HG03565 (cell line): ENCODE measurements at regions not wholly inside any gene's neighbourhood (a gene's known extent, or its start where the extent isn't known, plus 50 kb on each side); places are given as distances from the start of the nearest gene placed in this dataset.
"Not testable (repeated sequence)": the region's sequence is repeated elsewhere in the genome, so short reads cannot be mapped to it uniquely, and the experiment has no call there.

Source experiments
- ATAC-seq: cut with Tn5 transposase; IDR thresholded peaks from one replicate; pipeline ENCODE4 v1.9.1; 2021; ENCODE audit warnings: mild to moderate bottlenecking, moderate library complexity; ENCODE audit not compliant: unreplicated experiment

DNA sequence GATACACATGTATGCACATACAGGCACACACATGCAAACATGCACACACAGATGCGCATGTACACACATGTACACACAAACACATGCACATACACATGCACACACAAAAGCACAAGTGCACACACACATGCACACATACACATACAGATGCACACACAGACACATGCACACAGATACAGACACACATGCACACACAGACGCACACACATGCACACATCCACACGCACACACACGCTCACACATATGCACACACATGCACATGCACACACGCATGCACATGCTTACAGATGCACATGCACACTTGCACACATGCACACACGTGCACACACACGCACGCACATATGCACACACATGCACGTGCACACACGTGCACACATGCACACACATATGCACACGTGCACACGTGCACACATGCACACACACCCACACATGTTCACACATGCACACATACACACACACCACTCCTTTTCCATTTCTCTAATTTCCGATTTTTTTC lies 283.8 kb upstream of the FRG2C start:
- no peak for ATAC-seq

DNA sequence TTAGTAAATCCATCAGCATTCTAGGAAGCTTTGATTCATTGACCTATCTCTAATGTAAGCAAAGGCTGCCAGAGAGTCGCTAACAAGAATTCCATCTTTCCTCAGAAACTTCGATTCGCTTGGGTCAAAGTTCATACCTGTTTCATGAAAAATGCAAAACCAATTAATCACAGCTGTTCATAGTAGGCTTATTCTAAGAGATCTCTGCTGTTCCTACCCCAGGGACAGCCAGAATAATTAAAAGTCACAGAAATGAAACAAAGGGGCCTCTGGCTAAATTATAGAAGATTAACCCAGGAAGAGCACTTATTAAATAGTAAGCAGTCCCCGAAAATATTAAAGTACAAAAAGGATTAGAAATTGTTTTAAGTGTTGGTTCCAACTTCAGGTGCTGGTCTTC lies 280.1 kb upstream of the FRG2C start:
- ATAC-seq = not testable (repeated sequence)

DNA sequence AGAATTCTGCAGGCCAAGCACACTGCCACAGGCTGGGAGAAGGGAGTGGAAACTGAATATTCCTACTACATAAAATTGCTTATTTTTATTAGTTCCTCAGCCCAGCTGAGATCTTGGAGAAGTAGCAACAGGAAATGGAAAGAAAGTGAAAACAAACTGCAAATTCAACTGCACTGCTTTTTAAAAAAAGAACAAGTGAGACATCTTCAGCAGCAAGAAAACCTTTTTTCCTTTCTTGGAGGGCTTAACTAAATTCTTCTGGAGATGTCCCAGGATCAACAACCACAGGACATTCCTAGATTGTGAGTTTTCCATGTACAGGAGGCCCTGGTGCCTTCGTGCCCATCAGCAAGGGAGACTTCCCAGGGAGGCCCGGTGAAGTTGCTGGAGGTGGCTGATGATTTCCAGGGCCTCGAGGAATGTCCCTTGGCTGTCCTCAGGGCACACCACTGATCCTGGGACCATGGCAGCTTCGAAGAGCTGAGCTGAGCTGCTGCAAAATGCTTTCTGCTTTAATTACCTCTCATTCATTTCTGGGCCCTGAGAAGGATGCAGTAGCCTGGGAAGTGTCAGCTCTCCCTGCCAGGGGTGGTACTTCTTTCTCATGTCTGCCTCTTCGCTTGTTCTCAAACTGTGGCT lies 275.5 kb upstream of the FRG2C start:
- not testable (repeated sequence) for ATAC-seq

DNA sequence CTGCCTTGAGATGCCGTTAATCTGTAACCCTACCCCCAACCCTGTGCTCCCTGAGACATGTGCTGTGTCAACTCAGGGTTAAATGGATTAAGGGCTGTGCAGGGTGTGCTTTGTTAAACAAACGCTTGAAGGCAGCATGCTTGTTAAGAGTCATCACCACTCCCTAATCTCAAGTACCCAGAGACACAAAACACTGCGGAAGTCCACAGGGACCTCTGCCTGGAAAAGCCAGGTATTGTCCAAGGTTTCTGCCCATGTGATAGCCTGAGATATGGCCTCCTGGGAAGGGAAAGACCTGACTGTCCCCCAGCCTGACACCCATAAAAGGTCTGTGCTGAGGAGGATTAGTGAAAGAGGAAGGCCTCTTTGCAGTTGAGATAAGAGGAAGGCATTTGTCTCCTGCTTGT lies 270.8 kb upstream of the FRG2C start:
- ATAC-seq = not testable (repeated sequence)

DNA sequence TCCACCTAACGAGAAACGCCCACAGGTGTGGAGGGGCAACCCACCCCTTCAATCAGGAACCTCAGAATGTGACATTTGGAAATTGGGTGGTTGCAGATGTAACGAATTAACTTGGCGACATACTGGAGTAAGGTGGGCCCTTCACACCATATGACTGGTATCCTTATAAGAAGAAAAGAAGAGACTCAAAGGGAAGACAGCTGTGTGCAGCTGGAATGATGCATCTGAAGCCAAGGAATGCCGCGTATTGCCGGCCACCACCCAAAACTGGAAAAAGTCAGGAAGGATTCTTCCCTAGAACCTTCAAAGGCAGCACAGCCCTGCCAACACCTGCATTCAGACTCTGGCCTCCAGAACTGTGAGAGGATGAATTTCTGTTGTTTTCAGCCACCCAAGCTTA lies 270.0 kb upstream of the FRG2C start:
- not testable (repeated sequence) for ATAC-seq

DNA sequence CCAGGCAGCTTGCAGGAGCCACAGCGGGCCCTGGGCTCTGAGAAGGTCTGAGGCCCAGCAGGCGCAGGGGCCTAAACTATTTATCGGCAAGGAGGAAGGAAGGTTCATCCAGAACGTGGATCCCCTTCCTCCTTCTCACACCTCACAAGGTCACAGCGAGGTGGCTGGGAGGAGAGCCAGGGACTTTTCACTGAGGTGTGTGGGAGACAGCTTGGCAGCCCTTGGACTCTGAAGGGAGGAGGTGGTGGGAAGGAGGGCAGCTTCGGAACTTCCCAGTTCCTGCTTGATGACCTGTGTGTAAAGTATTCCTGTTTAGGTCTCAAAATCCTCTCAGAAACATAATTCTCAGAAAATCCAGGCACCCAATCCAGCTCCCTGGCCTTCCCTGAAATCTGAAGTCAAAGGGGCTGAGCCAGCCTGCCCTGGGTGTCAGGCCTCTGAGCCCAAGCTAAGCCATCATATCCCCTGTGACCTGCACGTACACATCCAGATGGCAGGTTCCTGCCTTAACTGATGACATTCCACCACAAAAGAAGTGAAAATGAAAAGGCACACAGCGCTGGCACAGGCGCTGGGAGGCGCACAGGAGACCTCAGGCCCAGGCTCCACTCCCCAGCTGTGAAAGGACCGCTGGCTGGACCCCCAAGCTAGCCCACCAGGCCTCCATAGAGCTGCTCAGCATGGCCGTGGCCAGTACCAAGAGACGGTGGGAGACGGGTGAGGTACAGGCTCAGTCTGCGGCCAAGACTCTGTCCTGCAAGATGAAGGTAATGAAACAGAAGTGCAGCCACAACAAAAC lies 269.4 kb upstream of the FRG2C start:
- not testable (repeated sequence) for ATAC-seq

DNA sequence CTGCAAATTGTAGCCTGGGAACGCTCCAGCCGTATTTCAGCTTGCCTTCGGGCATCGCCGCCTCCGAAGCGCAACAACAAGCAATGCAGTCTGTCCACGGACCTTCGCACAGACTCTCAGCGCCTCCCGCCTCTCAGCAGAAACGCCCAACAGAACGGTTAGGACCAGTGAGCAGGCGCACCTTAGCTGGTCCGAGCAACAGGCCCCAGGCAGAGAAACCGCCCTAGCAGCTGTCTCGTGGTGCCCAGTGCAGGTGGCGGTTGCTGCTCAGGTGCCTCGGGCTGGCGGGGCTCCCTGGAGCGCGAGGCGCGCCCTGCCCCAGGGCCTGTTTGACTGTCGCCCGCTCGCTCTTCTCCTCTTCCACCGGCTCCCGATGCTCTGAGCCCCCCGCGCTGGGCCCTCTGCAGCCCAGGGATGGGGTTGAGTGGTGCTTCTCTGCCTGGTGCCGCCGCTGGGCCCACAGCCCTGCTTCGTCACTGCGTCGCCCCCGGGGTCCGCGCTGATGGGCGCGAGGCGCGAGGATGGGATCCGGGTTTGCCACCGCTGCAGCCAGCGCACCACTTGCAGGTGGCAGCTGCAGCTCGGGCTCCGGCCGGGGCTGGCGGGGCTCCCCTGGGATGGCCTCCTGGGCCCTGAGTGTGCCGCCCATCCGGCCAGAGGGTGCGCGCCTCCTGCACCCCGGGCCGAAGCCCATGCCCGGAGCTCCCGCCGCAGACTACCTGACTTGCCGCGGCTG lies 268.4 kb upstream of the FRG2C start:
- ATAC-seq = no peak

DNA sequence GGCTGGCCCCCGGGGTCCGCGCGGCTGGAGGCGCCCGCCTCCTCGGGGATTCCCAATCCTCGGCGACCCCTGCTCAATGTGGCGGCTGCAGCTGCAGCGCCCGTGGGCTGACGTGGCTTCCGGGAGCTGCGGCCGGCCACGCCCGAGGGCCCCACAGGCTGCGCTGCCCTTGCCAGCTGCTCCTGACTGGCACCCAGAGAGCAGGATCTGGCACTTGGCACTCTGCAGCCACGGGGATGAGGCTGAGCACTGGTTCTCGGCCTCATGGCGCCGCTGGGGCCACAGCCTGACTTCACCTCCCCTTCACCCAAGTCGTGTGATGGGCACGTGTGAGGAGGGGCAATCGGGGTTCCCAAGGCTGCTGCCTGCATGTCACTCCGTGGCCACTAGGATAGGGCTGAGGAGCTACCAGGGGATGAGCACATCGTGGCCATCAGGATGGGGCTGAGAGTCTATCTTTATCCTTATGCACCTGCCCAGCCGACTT lies 267.8 kb upstream of the FRG2C start:
- ATAC-seq = no peak

DNA sequence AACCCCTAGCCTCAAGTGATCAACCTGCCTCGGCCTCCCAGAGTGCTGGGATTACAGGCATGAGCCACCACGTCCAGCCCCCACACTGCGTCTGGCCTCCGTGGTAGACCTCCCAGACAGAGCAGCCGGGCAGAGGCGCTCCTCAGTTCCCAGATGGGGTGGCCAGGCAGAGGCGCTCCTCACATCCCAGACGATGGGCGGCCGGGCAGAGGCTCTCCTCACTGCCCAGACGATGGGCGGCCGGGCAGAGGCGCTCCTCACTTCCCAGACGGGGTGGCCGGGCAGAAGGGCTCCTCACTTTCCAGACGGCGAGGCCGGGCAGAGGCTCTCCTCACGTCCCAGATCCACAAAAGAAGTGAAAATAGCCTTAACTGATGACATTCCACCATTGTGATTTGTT lies 266.6 kb upstream of the FRG2C start:
- ATAC-seq = not testable (repeated sequence)

DNA sequence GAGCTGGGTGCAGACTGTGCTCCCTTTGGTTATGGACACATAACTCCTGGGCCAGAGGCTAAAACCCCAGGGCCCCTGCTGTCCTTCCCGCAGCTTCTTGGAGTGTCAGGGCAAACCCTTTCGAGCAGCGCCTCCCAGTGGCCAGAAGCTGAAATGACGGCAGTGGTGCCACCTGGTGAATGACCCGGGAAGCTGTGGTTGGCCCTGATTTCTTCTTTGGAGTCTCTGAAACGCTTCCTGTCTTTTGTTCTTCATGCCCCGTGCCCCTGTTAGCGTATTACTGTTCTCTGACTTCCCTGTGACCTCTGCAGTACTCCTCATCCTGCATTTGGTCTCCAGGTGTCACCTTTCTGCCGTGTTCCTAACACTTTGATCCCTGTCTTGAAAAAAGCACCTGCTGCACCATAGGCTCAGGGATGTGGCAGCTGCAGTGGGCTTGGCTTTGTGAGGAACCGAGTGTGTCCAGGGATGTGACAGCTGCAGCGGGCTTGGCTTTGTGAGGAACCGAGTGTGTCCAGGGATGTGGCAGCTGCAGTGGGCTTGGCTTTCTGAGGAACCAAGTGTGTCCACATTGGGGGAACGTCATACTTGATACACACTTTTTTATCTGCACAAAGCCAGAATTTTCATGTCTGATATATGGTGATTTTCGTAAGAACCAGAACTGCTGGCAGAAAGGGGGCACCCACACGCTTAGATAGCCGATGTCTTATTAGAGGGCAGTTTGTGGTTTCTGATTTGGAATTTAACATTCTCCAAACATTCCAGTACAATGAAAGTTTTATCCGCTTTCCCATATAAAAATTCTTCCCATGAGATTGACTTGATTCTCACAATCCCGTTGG lies 241.8 kb upstream of the FRG2C start:
- not testable (repeated sequence) for ATAC-seq

DNA sequence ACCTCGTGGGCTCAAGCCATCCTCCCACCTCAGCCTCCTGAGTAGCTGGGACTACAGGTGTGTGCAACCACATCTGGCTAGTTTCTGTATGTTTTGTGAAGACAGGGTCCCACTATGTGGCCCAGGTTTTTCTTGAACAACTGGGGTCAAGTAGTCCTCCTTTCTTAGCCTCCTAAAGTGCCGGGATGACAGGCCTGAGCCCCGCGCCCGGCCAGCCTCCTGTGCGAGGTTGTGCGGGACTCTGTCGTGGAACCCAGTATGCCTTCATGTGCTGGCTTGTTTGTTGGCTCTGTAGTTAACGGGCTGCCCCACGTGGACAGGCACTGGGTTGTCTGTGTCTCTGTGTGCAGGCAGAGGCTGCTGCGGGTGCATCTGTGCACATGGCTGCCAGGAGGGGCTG lies 238.7 kb upstream of the FRG2C start:
- not testable (repeated sequence) for ATAC-seq

DNA sequence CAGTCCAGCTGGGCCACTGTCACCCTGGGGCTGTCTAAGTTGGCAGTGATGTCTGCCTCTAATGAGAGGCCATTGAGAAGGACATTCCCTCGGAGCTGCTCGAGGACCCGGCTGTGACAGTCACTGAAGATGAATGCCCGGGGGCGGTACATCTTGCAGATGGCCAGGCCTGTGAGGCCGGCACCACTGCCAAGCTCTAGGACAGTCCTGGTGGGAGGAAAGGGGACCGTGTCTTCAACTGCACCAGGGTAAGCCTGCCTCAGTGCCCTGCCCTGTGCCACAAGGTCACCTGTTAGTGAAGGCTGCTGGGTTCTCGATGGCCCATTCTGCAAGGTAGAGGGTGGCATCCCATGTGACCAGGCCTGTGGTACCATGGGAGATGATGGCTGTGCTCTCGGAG lies 236.6 kb upstream of the FRG2C start:
- not testable (repeated sequence) for ATAC-seq

DNA sequence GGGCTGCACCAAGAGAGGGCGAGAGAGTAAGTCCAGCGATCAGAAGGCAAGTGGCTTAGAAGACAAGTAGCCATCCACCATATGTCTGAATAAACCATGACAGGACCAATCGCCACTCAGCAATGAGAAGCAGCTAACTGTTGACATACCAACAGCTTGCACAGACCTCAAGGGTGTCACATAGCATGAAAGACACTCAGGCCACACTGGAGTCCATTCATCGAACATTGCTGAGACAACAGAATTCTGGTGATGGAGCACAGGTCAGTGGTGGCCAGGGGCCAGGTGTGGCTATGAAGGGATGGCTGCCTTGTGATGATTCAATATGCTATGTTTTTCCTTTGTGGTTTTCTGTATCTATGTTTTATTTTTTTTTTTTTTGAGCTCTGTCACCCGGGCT lies 236.2 kb upstream of the FRG2C start:
- not testable (repeated sequence) for ATAC-seq

DNA sequence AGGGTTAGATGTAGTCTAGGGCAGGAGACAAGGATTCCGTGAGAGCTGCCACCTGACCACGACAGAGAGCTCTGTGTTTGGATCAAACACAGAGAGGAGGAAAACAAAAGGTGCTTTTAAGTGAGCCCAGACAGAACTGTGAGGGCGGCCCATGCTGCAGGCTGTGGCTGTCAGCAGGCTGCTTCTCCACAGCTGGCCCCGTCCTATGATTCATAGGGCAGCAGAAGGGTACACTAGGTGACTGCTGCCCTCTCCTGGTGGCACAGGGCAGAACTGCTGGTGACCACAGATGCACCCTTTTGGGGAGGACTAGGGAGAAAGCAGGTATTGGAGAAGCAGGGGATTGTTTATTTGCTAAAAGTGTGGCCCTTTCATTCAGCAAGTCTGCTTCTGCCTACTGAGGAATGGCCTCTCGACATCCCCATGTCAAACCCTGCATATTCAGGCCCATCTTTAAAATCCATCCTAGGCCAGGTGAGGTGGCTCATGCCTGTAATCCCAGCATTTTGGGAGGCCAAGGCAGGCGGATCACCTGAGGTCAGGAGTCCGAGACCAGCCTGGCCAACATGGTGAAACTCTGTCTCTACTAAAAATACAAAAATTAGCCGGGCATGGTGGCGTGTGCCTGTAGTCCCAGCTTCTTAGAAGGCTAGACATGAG lies 234.4 kb upstream of the FRG2C start:
- ATAC-seq = not testable (repeated sequence)

DNA sequence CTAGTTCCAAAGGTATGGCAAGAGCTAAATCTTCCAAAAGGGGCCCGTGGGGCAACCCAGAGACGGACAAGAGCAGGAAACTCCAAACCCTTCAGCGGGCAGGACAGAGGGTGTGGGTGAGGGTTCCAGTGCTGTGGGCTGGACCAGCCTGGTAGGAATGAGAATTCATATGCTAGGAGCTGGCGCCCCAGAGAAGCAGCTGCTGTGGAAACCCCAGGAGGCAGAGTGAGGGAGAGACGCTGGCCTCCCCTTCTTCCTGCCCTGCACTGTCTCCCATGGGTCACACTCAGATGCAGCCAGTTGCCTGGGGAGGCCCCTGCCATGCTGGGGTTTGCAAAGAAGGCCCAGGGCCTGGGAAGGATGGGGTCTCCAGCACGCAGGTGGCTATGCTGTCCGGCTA lies 233.7 kb upstream of the FRG2C start:
- not testable (repeated sequence) for ATAC-seq

DNA sequence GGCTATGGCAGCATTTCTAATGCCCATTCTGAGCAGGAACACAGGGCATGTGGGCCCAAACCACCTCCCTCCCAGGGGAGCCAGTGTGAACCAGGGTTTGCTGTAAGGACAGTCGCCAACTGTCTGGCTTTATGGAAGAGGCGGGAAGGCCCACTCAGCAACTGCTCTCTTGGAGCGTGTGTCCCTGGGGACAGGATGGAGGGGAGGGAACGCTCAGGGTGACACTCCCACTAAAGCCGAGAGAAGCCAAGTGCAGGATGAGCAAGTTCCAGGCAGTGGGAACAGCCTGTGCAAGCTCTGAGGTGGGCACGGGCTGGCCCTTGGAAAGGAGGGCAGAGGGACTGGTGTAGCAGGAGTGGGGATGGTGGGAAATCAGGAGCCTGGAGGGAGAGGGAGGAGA lies 233.0 kb upstream of the FRG2C start:
- ATAC-seq = not testable (repeated sequence)

DNA sequence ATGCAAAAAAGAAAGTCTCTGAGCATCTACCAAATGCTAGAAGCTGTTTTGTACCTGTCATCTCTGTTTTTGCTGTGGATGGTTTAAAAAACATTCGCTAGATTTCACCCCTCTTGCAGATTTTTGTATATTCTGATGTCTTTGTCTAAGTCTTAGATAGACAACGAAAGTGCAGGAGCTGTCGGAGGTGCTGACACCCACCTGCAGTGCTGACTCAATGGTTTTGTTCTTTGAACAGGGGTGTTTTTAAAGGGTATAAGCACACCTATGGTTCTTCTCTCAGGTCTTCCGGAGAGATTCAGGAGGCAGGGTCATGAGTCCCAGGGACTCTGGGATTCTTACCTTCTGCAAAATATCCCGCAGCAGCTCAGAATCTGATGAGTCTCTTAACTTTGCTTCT lies 231.7 kb upstream of the FRG2C start:
- ATAC-seq = not testable (repeated sequence)

DNA sequence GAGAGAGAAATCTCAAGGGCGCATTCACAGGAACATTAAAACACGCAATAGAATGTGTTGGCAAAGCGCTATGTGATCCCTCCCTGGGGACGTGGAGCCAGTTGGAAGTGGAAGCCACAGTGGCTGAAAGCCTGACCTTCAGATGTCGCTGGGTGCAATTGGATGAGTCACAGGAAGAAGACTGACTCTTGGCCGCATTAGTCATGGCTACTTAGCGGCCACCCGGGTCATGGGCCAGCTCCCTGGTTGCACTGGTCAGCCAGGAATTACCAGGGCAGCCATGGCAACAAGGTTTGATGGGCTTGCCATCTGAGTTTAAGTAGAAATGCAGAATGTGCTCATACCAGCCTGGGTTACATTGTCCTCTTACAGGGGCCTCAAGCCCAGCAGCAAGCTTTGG lies 231.2 kb upstream of the FRG2C start:
- ATAC-seq = not testable (repeated sequence)

DNA sequence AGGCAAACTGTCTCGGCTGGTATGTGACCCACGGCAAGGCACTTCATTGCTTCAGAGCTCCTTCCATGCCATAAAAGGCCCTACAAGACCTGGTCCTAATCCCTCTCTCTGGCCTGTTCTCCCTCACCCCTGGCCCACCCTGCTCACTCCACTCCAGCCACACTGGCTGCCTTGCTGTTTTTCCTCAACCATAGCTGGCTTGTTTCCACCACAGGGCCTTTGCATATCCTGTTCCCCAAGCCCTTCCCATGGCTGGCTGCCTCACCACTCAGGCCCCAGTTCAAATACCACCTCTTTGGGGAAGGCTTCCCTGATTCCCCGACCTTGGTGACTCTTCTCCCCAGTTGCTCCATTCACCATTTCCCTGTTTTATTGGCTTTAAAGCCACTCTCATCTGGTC lies 230.8 kb upstream of the FRG2C start:
- ATAC-seq = not testable (repeated sequence)
